PC-9 (cell line): ENCODE measurements at regions not wholly inside any gene's neighbourhood (a gene's known extent, or its start where the extent isn't known, plus 50 kb on each side); places are given as distances from the start of the nearest gene placed in this dataset.
"Not testable (repeated sequence)": the region's sequence is repeated elsewhere in the genome, so short reads cannot be mapped to it uniquely, and the experiment has no call there.

Experiments used
- BruUV-seq: library from RNA; stranded (reverse); fragments of 400-500 nt; replicated peaks from 2 replicates; lab custom pipeline; 2021; lab: Mats Ljungman, UMichigan
- CTCF ChIA-PET: fragments of 300-600 bp; sonication (Branson Sonifier 250); formaldehyde crosslinking; loops from one replicate; lab custom pipeline; 2022; ENCODE audit warnings: antibody characterized with exemption; lab: Charles Lee
- POLR2A ChIA-PET: fragments of 300-600 bp; sonication (Branson Sonifier 250); formaldehyde crosslinking; loops from one replicate; lab custom pipeline; 2022; ENCODE audit warnings: antibody characterized with exemption; ENCODE audit not compliant: unreplicated experiment; lab: Charles Lee
- DNase-seq, 2 experiments: peaks; one replicate each; pipeline versions ENCODE4 v3.0.0 to v3.0.0-alpha.2; 2015 to 2022; ENCODE audit warnings: mixed read lengths in 1 of 2
- H2AFZ ChIP-seq: fragments of 200-600 bp; sonication (generic); 2 replicates; pipeline ENCODE4 v1.8.1; 2017; ENCODE audit warnings: antibody characterized with exemption
- H3F3A ChIP-seq: fragments of 200-600 bp; sonication (generic); 2 replicates; pipeline ENCODE4 v1.8.1; 2017; ENCODE audit warnings: antibody characterized with exemption, mild to moderate bottlenecking, low read depth; ENCODE audit not compliant: insufficient read depth
- H3K27ac ChIP-seq: fragments of 200-600 bp; sonication (generic); 2 replicates; pipeline ENCODE4 v1.6.1; 2016; ENCODE audit warnings: mixed run types
- H3K27me3 ChIP-seq: fragments of 200-600 bp; sonication (generic); 2 replicates; pipeline ENCODE4 v1.6.1; 2016; ENCODE audit warnings: low read depth, mixed run types; ENCODE audit not compliant: insufficient read depth
- H3K36me3 ChIP-seq: fragments of 200-600 bp; sonication (generic); 2 replicates; pipeline ENCODE4 v1.6.1; 2016; ENCODE audit warnings: low read depth, mixed run types
- H3K4me1 ChIP-seq: fragments of 200-600 bp; sonication (generic); replicated peaks from 2 replicates; pipeline ENCODE4 v1.6.1; 2016; ENCODE audit warnings: mixed run types; ENCODE audit not compliant: insufficient read depth
- H3K4me2 ChIP-seq: fragments of 200-600 bp; sonication (generic); 2 replicates; pipeline ENCODE4 v1.6.1; 2017; ENCODE audit warnings: mixed run types
- H3K4me3 ChIP-seq: fragments of 200-600 bp; sonication (generic); 2 replicates; pipeline ENCODE4 v1.6.1; 2016; ENCODE audit warnings: mixed run types
- H3K79me2 ChIP-seq: fragments of 200-600 bp; sonication (generic); 2 replicates; pipeline ENCODE4 v1.6.1; 2017; ENCODE audit warnings: low read depth, mixed run types
- H3K9me2 ChIP-seq: fragments of 200-600 bp; sonication (generic); 2 replicates; pipeline ENCODE4 v1.8.1; 2017; ENCODE audit warnings: mild to moderate bottlenecking; ENCODE audit not compliant: insufficient read depth
- H3K9me3 ChIP-seq: fragments of 200-600 bp; sonication (generic); 2 replicates; pipeline ENCODE4 v1.8.1; 2016; ENCODE audit warnings: low read depth; ENCODE audit not compliant: insufficient read depth
- H4K20me1 ChIP-seq: fragments of 200-600 bp; sonication (generic); 2 replicates; pipeline ENCODE4 v1.8.1; 2017; ENCODE audit not compliant: insufficient read depth
- EZH2 ChIP-seq: fragments of 200-600 bp; sonication (generic); IDR thresholded peaks from 2 replicates; pipeline ENCODE4 v1.8.0; 2017; ENCODE audit warnings: antibody characterized with exemption, low read depth
- intact Hi-C: fragments of 100-400 bp; cut with micrococcal nuclease; formaldehyde crosslinking; loops from one replicate; pipeline ENCODE4 v1.10.0; 2022; ENCODE audit not compliant: unreplicated experiment
- TF ChIP-seq, protein P1 (sequence below): fragments of 200-600 bp; sonication (generic); conservative IDR thresholded peaks from 2 replicates; pipeline ENCODE4 v1.6.1; 2017; ENCODE audit warnings: mixed run types, antibody characterized with exemption, mild to moderate bottlenecking, moderate library complexity

- intact Hi-C loops, result no loop called here
- DNase-seq, result no peak
- ChIA-PET CTCF (no interaction called here), POLR2A (interaction anchor here (0.6 kb wide), 1 partner anchor 454 kb away, joined by 3 read pairs; no protein-coding TSS in a partner anchor)
- H3K27ac ChIP-seq, result no peak overlapping the region
- no peaks in the 10 kb centered on the region for H3K9me2 ChIP-seq
- H3K4me2 ChIP-seq, result no peak overlapping the region
- no TSS peak for BruUV-seq
- no peaks in the 10 kb centered on the region for H3K36me3 ChIP-seq
- no peaks in the 10 kb centered on the region for H3K9me3 ChIP-seq
- no peaks in the 10 kb centered on the region for H4K20me1 ChIP-seq
- no peaks in the 10 kb centered on the region for H3K4me1 ChIP-seq
- 0 out of 2 replicates have a peak, but pooled peaks cover 6% of the 10 kb centered on the region for H3K27me3 ChIP-seq
- TF ChIP-seq, protein P1, sequence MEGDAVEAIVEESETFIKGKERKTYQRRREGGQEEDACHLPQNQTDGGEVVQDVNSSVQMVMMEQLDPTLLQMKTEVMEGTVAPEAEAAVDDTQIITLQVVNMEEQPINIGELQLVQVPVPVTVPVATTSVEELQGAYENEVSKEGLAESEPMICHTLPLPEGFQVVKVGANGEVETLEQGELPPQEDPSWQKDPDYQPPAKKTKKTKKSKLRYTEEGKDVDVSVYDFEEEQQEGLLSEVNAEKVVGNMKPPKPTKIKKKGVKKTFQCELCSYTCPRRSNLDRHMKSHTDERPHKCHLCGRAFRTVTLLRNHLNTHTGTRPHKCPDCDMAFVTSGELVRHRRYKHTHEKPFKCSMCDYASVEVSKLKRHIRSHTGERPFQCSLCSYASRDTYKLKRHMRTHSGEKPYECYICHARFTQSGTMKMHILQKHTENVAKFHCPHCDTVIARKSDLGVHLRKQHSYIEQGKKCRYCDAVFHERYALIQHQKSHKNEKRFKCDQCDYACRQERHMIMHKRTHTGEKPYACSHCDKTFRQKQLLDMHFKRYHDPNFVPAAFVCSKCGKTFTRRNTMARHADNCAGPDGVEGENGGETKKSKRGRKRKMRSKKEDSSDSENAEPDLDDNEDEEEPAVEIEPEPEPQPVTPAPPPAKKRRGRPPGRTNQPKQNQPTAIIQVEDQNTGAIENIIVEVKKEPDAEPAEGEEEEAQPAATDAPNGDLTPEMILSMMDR, result no peak
- TF ChIP-seq EZH2, result no peak
- no peak overlapping the region for H2AFZ ChIP-seq
- no peaks in the 10 kb centered on the region for H3K79me2 ChIP-seq
- no peak overlapping the region for H3K4me3 ChIP-seq
- no peaks in the 10 kb centered on the region for H3F3A ChIP-seq
These were observed 205.8 kb upstream of the SSTR4 start for GRCh38 chr20:22829356-22829755.

- Histone ChIP-seq H3K36me3 (no peaks in the 10 kb centered on the region), H3K4me1 (no peaks in the 10 kb centered on the region), H3K4me2 (no peak overlapping the region), H3K9me2 (no peaks in the 10 kb centered on the region), H4K20me1 (no peaks in the 10 kb centered on the region), H3K79me2 (no peaks in the 10 kb centered on the region), H2AFZ (no peak overlapping the region), H3K9me3 (no peaks in the 10 kb centered on the region), H3F3A (no peaks in the 10 kb centered on the region), H3K27ac (no peak overlapping the region), H3K4me3 (no peak overlapping the region), H3K27me3 (0 out of 2 replicates have a peak, but pooled peaks cover 6% of the 10 kb centered on the region)
- BruUV-seq, result no TSS peak
- TF ChIP-seq, protein P1, result no peak
- TF ChIP-seq EZH2, result no peak
- intact Hi-C loops, result no loop called here
- no peak for DNase-seq
- CTCF ChIA-PET, result no interaction called here
- POLR2A ChIA-PET, result no interaction called here
These were observed 205.0 kb upstream of the SSTR4 start for GRCh38 chr20:22830138-22830537.

GRCh38 chr20:22830715-22831114, 204.4 kb upstream of the SSTR4 start:
- intact Hi-C loops, POLR2A ChIA-PET, H3K36me3 ChIP-seq, H3K27me3 ChIP-seq, DNase-seq, H3F3A ChIP-seq, CTCF ChIA-PET, H2AFZ ChIP-seq, H3K4me2 ChIP-seq, H4K20me1 ChIP-seq, BruUV-seq, H3K9me2 ChIP-seq, H3K9me3 ChIP-seq, H3K27ac ChIP-seq, H3K4me3 ChIP-seq, H3K4me1 ChIP-seq, H3K79me2 ChIP-seq: not testable (repeated sequence)

GRCh38 chr20:22833851-22834250, 201.3 kb upstream of the SSTR4 start:
- intact Hi-C loops, result no loop called here
- Histone ChIP-seq H3K79me2 (no peaks in the 10 kb centered on the region), H3K4me3 (no peak overlapping the region), H4K20me1 (no peaks in the 10 kb centered on the region), H2AFZ (no peak overlapping the region), H3K9me3 (no peaks in the 10 kb centered on the region), H3F3A (no peaks in the 10 kb centered on the region), H3K9me2 (no peaks in the 10 kb centered on the region), H3K36me3 (no peaks in the 10 kb centered on the region), H3K4me1 (peaks cover 14% of the 10 kb centered on the region), H3K27me3 (0 out of 2 replicates have a peak, but pooled peaks cover 1% of the 10 kb centered on the region), H3K27ac (no peak overlapping the region), H3K4me2 (no peak overlapping the region)
- CTCF ChIA-PET, result no interaction called here
- POLR2A ChIA-PET, result no interaction called here
- BruUV-seq, result no TSS peak
- TF ChIP-seq, protein P1, result no peak
- DNase-seq, result no peak
